Prostate gland (tissue), 2 donors: ENCODE measurements at regions not wholly inside any gene's neighbourhood (a gene's known extent, or its start where the extent isn't known, plus 50 kb on each side); places are given as distances from the start of the nearest gene placed in this dataset.

Experiments
- DNase-seq: peaks from one replicate; pipeline ENCODE4 v3.0.0-alpha.2; 2019; ENCODE audit warnings: low spot score
- H3K27ac ChIP-seq, 2 donors: fragments of 200-600 bp; sonication (generic); 2 replicates each; pipeline ENCODE4 v1.5.1; 2017 to 2019
- H3K27me3 ChIP-seq: fragments of 200-600 bp; sonication (generic); replicated peaks from 2 replicates; pipeline ENCODE4 v1.5.1; 2019; ENCODE audit not compliant: insufficient read depth
- H3K36me3 ChIP-seq, 2 donors: fragments of 200-600 bp; sonication (generic); 1 replicate in 1 of 2; 2 replicates in 1 of 2; pipeline versions ENCODE4 v1.5.1 to v1.8.1; 2017 to 2019
- H3K4me1 ChIP-seq: fragments of 200-600 bp; sonication (generic); replicated peaks from 2 replicates; pipeline ENCODE4 v1.5.1; 2019
- H3K4me3 ChIP-seq, 2 donors: fragments of 200-600 bp; sonication (generic); 2 replicates each; pipeline ENCODE4 v1.5.1; 2017 to 2019
- H3K9me3 ChIP-seq: fragments of 200-600 bp; sonication (generic); 2 replicates; pipeline ENCODE4 v1.5.1; 2017
- CTCF ChIP-seq, 4 experiments: fragments of 200-600 bp in 2 of 4; fragments of 450-650 bp in 2 of 4; sonication (generic) in 2 of 4; IDR thresholded peaks; 1 replicate in 3 of 4; 2 replicates in 1 of 4; pipeline ENCODE4 v1.5.1; 2016 to 2019; ENCODE audit warnings: antibody characterized with exemption in 4 of 4, mild to moderate bottlenecking in 2 of 4, moderate library complexity in 2 of 4
- POLR2A ChIP-seq: fragments of 450-650 bp; IDR thresholded peaks from one replicate; pipeline ENCODE4 v1.6.1; 2016; ENCODE audit warnings: antibody characterized with exemption, mild to moderate bottlenecking
- POLR2AphosphoS5 ChIP-seq: sonication (generic); formaldehyde crosslinking; IDR thresholded peaks from one replicate; pipeline ENCODE4 v1.6.1; 2017; ENCODE audit warnings: antibody characterized with exemption
- WGBS: methylation state at CpG from one replicate; pipeline ENCODE4 v1.1.5; 2018; 5-methylcytosine and 5-hydroxymethylcytosine counted together
- intact Hi-C: fragments of 100-400 bp; cut with DNase I; formaldehyde crosslinking; loops from one replicate; pipeline ENCODE4 v1.14.2; 2022

GRCh38 chr16:85346404-85347212 is 234.3 kb upstream of the CIBAR2 start:
- no peaks in the 10 kb centered on the region for H3K9me3 ChIP-seq
- H3K27ac ChIP-seq: no peak overlapping the region
- no peak overlapping the region for H3K4me3 ChIP-seq
- intact Hi-C loops: no loop called here
- H3K4me1 ChIP-seq: peaks cover 15% of the 10 kb centered on the region
- no peak for DNase-seq
- 90% methylated on average over 12 of the region's 12 CpGs for WGBS
- no peak for TF ChIP-seq CTCF (IDR thresholded peaks at IDR 0.05)
- TF ChIP-seq POLR2AphosphoS5: no peak
- no peak for TF ChIP-seq POLR2A
- H3K36me3 ChIP-seq: no peaks in the 10 kb centered on the region
- no peaks in the 10 kb centered on the region for H3K27me3 ChIP-seq

GRCh38 chr16:85347213-85347591 is 234.9 kb upstream of the CIBAR2 start:
- TF ChIP-seq POLR2AphosphoS5 (no peak), CTCF (IDR thresholded peaks at IDR 0.05) (peak in 3 of 4 experiments; percentile 31 to 68 (median 56)), POLR2A (no peak)
- H3K9me3 ChIP-seq: no peaks in the 10 kb centered on the region
- H3K27me3 ChIP-seq: no peaks in the 10 kb centered on the region
- no peaks in the 10 kb centered on the region for H3K36me3 ChIP-seq
- peaks cover 18% of the 10 kb centered on the region for H3K4me1 ChIP-seq
- H3K4me3 ChIP-seq: no peak overlapping the region
- intact Hi-C loops: no loop called here
- WGBS: 66% methylated on average over 11 of the region's 11 CpGs
- no peak overlapping the region for H3K27ac ChIP-seq
- DNase-seq: peak; percentile 36

GRCh38 chr16:85348065-85348840 is 236.0 kb upstream of the CIBAR2 start:
- H3K36me3 ChIP-seq: no peaks in the 10 kb centered on the region
- TF ChIP-seq POLR2AphosphoS5 (no peak), CTCF (IDR thresholded peaks at IDR 0.05) (no peak), POLR2A (no peak)
- DNase-seq: no peak
- intact Hi-C loops: no loop called here
- H3K4me3 ChIP-seq: no peak overlapping the region
- H3K4me1 ChIP-seq: peaks cover 25% of the 10 kb centered on the region
- no peaks in the 10 kb centered on the region for H3K9me3 ChIP-seq
- WGBS: 95% methylated on average over 12 of the region's 12 CpGs
- no peaks in the 10 kb centered on the region for H3K27me3 ChIP-seq
- no peak overlapping the region for H3K27ac ChIP-seq

GRCh38 chr16:85348911-85349334 is 236.7 kb upstream of the CIBAR2 start:
- DNase-seq: no peak
- H3K9me3 ChIP-seq: no peaks in the 10 kb centered on the region
- no peaks in the 10 kb centered on the region for H3K27me3 ChIP-seq
- intact Hi-C loops: no loop called here
- H3K27ac ChIP-seq: peak overlapping the region; percentile 63 to 67
- peaks cover 28% of the 10 kb centered on the region for H3K4me1 ChIP-seq
- H3K36me3 ChIP-seq: no peaks in the 10 kb centered on the region
- 68% methylated on average over 20 of the region's 21 CpGs for WGBS
- TF ChIP-seq POLR2AphosphoS5: no peak
- TF ChIP-seq POLR2A: no peak
- TF ChIP-seq CTCF (IDR thresholded peaks at IDR 0.05): no peak
- H3K4me3 ChIP-seq: no peak overlapping the region
